ENCODE measurements at regions not wholly inside any gene's neighbourhood (a gene's known extent, or its start where the extent isn't known, plus 50 kb on each side); places are given as distances from the start of the nearest gene placed in this dataset.
A peak's percentile ranks its signal among the peaks of the same experiment; 100 is the strongest.

- Mint-ChIP-seq H3K36me3 (peaks cover 5 to 10% of the 10 kb centered on the region in 2 donors), H3K27me3 (peaks cover 0 to 3% (median 0%) of the 10 kb centered on the region in 3 donors), H3K27ac (peak overlapping the region in 2 of 6 donors; percentile 29 to 71), H3K4me1 (peaks cover 29 to 32% (median 31%) of the 10 kb centered on the region in 3 donors), H3K4me3 (peak overlapping the region in 1 of 8 donors; percentile 6), H3K9me3 (peaks cover 0 to 13% (median 6%) of the 10 kb centered on the region in 7 donors)
- no peak for DNase-seq
- ATAC-seq (ENCODE audit: low read depth in 2 of 2) = no peak
Measured at GRCh38 chr6:156273065-156273711, 504.0 kb upstream of the ARID1B start.

DNA sequence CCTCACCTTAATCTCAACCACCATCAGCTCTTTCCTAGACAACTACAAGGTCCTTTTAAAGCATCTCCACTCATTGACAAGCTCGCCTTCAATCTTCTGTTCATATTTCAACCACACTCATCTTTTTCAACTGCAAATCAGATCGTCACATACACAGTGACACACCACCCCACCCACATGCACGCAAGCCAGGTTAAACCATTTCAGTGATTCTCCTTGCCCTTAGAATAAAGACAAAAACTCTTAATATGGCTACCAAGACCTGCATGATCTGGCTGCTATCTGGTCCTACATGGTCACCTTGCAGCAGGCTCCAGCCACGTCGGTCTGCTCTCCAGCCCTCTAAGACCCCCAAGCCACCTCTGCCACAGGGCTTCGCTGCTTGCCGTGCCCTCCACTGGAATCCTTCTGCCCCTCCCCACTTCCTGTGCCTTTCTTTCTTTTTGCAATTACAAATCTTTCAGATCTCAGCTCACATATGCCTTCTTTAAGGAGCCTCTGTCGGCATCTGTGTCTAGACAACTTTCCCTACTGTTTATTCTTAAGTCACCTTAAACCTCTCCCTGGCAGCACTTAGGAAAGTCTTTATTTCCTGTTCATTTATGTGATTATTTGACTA is 507.3 kb upstream of the ARID1B start:
- Mint-ChIP-seq H3K27me3 (peaks cover 0 to 3% (median 0%) of the 10 kb centered on the region in 3 donors), H3K4me3 (peak overlapping the region in 6 of 8 donors; percentile 0 to 52 (median 12)), H3K36me3 (peaks cover 5 to 7% of the 10 kb centered on the region in 2 donors), H3K4me1 (peaks cover 17 to 19% (median 18%) of the 10 kb centered on the region in 3 donors), H3K9me3 (peaks cover 0 to 8% (median 2%) of the 10 kb centered on the region in 7 donors), H3K27ac (peak overlapping the region in 3 of 6 donors; percentile 0 to 15 (median 15))
- DNase-seq (no peak), ATAC-seq (ENCODE audit: low read depth in 2 of 2) (no peak)

GRCh38 chr6:156268849-156269248 is 508.3 kb upstream of the ARID1B start:
- DNase-seq = no peak
- H3K27me3 Mint-ChIP-seq = no peaks in the 10 kb centered on the region
- peaks cover 0 to 8% (median 2%) of the 10 kb centered on the region in 7 donors for H3K9me3 Mint-ChIP-seq
- peaks cover 15 to 19% (median 17%) of the 10 kb centered on the region in 3 donors for H3K4me1 Mint-ChIP-seq
- ATAC-seq (ENCODE audit: low read depth in 2 of 2) = no peak
- peak overlapping the region in 6 of 8 donors; percentile 8 to 85 (median 54) for H3K4me3 Mint-ChIP-seq
- H3K27ac Mint-ChIP-seq = peak overlapping the region in 3 of 6 donors; percentile 56 to 80 (median 70)
- peaks cover 0 to 7% of the 10 kb centered on the region in 2 donors for H3K36me3 Mint-ChIP-seq

GRCh38 chr6:156262014-156262413 is 515.2 kb upstream of the ARID1B start:
- Mint-ChIP-seq H3K36me3 (peaks cover 0 to 7% of the 10 kb centered on the region in 2 donors), H3K27me3 (no peaks in the 10 kb centered on the region), H3K4me3 (no peak overlapping the region), H3K9me3 (peaks cover 0 to 8% (median 0%) of the 10 kb centered on the region in 7 donors), H3K4me1 (peaks cover 0 to 2% (median 0%) of the 10 kb centered on the region in 3 donors), H3K27ac (no peak overlapping the region)
- DNase-seq (no peak), ATAC-seq (ENCODE audit: low read depth in 2 of 2) (no peak)

DNA sequence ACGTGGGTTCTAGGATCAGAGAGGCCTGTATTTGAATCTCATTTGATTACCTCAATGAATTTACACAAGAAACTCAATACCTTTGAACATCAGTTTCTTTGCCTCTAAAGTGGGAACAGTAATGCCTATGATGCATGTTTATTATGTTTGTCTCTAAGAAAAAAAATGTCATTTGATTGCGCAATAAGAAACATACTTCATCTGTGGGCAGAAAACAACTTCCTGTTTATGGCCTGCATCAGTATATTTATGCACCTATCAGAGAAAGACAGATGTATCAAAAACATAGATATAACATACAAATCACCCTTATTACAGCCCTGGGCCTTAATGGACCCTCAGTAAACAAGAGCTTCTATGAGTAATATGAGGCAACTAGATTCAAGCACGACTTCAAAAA is 516.4 kb upstream of the ARID1B start:
- peaks cover 0 to 3% of the 10 kb centered on the region in 2 donors for H3K36me3 Mint-ChIP-seq
- H3K9me3 Mint-ChIP-seq = peaks cover 0 to 4% (median 0%) of the 10 kb centered on the region in 7 donors
- no peak overlapping the region for H3K27ac Mint-ChIP-seq
- peaks cover 0 to 7% (median 0%) of the 10 kb centered on the region in 3 donors for H3K4me1 Mint-ChIP-seq
- no peak overlapping the region for H3K4me3 Mint-ChIP-seq
- ATAC-seq (ENCODE audit: low read depth in 2 of 2) (no peak), DNase-seq (no peak)
- no peaks in the 10 kb centered on the region for H3K27me3 Mint-ChIP-seq

- H3K4me3 Mint-ChIP-seq = no peak overlapping the region
- no peaks in the 10 kb centered on the region for H3K9me3 Mint-ChIP-seq
Measured at GRCh38 chr6:156258981-156259380, 518.2 kb upstream of the ARID1B start.

DNA sequence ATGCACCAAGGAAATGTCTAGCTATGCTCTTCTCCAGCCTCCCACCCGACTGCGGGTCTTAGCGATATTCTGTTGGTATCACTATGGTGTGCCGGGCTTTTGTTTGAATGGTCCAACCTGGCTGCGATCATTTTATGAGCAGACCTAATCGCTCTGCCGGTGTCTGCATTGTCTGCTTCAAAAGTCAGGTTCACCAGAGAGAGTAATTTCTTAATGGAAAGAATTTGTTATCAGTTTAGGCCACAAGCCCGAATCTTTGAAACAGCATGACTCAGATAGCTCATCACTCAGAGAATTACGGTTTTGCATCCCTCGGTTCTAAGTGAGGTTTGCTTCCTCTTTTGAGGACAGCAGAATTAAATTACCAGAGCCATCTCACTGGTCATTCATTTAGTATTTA is 521.0 kb upstream of the ARID1B start:
- Mint-ChIP-seq H3K4me3 (no peak overlapping the region), H3K27ac (no peak overlapping the region), H3K27me3 (peaks cover 0 to 3% (median 0%) of the 10 kb centered on the region in 3 donors), H3K9me3 (peaks cover 0 to 5% (median 2%) of the 10 kb centered on the region in 7 donors), H3K36me3 (peaks cover 0 to 5% of the 10 kb centered on the region in 2 donors), H3K4me1 (peaks cover 0 to 7% (median 3%) of the 10 kb centered on the region in 3 donors)
- no peak for ATAC-seq (ENCODE audit: low read depth in 2 of 2)
- DNase-seq = no peak

More at GRCh38 chr6:156258981-156259380, 518.2 kb upstream of the ARID1B start:
- DNase-seq (no peak), ATAC-seq (ENCODE audit: low read depth in 2 of 2) (no peak)
- peaks cover 0 to 7% (median 0%) of the 10 kb centered on the region in 3 donors for H3K4me1 Mint-ChIP-seq
- H3K27ac Mint-ChIP-seq = peak overlapping the region in 1 of 6 donors; percentile 22
- no peaks in the 10 kb centered on the region for H3K27me3 Mint-ChIP-seq
- H3K36me3 Mint-ChIP-seq = no peaks in the 10 kb centered on the region

DNA sequence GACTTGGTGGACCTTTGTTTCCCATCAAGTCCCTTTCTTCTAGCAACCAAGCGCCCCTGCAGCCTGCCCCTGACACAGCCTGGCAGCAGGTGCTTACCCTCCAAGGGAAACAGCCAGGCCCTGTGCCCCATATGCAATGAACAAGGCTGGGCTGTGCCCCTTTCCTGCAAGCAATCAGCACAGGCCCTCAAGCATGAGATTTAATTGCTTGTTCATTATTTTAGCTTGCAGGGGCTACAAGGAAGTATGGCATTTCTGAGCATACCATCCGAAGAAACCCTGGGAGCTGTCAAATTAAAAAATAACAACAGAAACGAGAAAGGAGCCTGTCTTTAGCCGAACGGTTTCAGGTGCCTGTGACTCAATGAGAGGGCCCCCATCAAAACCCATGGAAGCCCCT is 522.9 kb upstream of the ARID1B start:
- H3K27ac Mint-ChIP-seq = no peak overlapping the region
- H3K9me3 Mint-ChIP-seq = peaks cover 0 to 12% (median 2%) of the 10 kb centered on the region in 7 donors
- H3K4me3 Mint-ChIP-seq = no peak overlapping the region
- DNase-seq (no peak), ATAC-seq (ENCODE audit: low read depth in 2 of 2) (no peak)
- H3K27me3 Mint-ChIP-seq = peaks cover 0 to 3% (median 0%) of the 10 kb centered on the region in 3 donors
- peaks cover 5 to 11% of the 10 kb centered on the region in 2 donors for H3K36me3 Mint-ChIP-seq
- H3K4me1 Mint-ChIP-seq = peaks cover 6 to 11% (median 10%) of the 10 kb centered on the region in 3 donors

- H3K4me3 Mint-ChIP-seq = no peak overlapping the region
- peaks cover 0 to 3% (median 0%) of the 10 kb centered on the region in 3 donors for H3K27me3 Mint-ChIP-seq
- H3K9me3 Mint-ChIP-seq = peaks cover 0 to 12% (median 2%) of the 10 kb centered on the region in 7 donors
- peak overlapping the region in 3 of 6 donors; percentile 13 to 22 (median 17) for H3K27ac Mint-ChIP-seq
- H3K36me3 Mint-ChIP-seq = peaks cover 5 to 11% of the 10 kb centered on the region in 2 donors
- DNase-seq (no peak), ATAC-seq (ENCODE audit: low read depth in 2 of 2) (no peak)
- peaks cover 6 to 11% (median 8%) of the 10 kb centered on the region in 3 donors for H3K4me1 Mint-ChIP-seq
Measured at GRCh38 chr6:156250593-156250992, 526.6 kb upstream of the ARID1B start.

GRCh38 chr6:156242206-156242605 is 535.0 kb upstream of the ARID1B start:
- Mint-ChIP-seq H3K4me3 (no peak overlapping the region), H3K9me3 (no peaks in the 10 kb centered on the region)

GRCh38 chr6:156231026-156231765 is 546.0 kb upstream of the ARID1B start:
- H3K4me1 Mint-ChIP-seq = peaks cover 6 to 20% (median 17%) of the 10 kb centered on the region in 3 donors
- ATAC-seq (ENCODE audit: low read depth in 2 of 2) (peak; percentile 51 to 64), DNase-seq (peak; percentile 3)
- H3K27me3 Mint-ChIP-seq = no peaks in the 10 kb centered on the region
- no peaks in the 10 kb centered on the region for H3K36me3 Mint-ChIP-seq
- H3K27ac Mint-ChIP-seq = peak overlapping the region in 1 of 6 donors; percentile 67
- peaks cover 0 to 5% (median 0%) of the 10 kb centered on the region in 7 donors for H3K9me3 Mint-ChIP-seq
- H3K4me3 Mint-ChIP-seq = peak overlapping the region in 2 of 8 donors; percentile 11 to 55

More at GRCh38 chr6:156242206-156242605, 535.0 kb upstream of the ARID1B start:
- Mint-ChIP-seq H3K27ac (peak overlapping the region in 1 of 6 donors; percentile 4), H3K4me1 (peaks cover 0 to 1% (median 0%) of the 10 kb centered on the region in 3 donors), H3K27me3 (no peaks in the 10 kb centered on the region), H3K36me3 (peaks cover 0 to 2% of the 10 kb centered on the region in 2 donors)
- ATAC-seq (ENCODE audit: low read depth in 2 of 2) (no peak), DNase-seq (no peak)

DNA sequence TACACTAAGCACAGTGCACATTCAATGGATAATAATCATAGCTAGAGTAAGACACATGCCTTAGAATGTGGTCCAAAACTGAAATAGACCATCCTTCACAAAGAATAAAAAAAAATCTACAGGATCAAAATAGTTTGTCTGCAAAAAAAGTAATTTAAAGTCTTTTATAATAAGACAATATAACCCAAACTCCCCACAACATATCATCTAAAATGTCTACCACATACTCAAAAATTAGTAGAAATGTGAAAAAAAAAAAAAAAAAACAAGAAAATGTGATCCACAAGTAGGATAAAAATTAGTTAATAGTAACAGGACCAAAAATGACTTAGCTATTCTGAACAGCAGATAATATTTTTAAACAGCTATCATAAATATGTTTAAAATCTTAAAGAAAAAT is 557.2 kb upstream of the ARID1B start:
- H3K27ac Mint-ChIP-seq = no peak overlapping the region
- peaks cover 0 to under 1% (median 0%) of the 10 kb centered on the region in 3 donors for H3K4me1 Mint-ChIP-seq
- no peaks in the 10 kb centered on the region for H3K27me3 Mint-ChIP-seq
- H3K36me3 Mint-ChIP-seq = peaks cover 6 to 7% of the 10 kb centered on the region in 2 donors
- no peak overlapping the region for H3K4me3 Mint-ChIP-seq
- ATAC-seq (ENCODE audit: low read depth in 2 of 2) = no peak
- no peak for DNase-seq
- peaks cover 5 to 22% (median 12%) of the 10 kb centered on the region in 7 donors for H3K9me3 Mint-ChIP-seq

DNA sequence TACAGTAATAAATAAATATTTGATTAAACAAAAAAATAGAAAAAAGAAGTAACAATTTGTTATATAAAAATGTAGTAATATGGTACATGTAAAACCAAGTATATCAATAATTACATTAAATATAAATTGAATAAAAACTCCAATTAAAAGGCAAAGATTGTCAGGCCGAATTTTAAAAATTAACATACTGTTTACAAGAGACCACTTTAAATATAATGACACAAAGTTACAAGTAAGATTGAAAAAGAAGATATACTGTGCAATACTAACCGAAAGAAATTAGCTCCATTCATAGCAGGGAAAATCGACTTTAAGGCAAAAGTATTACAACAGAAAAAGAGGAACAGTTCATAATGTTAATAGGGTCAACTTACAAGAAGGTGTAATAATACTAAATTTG is 571.5 kb upstream of the ARID1B start:
- Mint-ChIP-seq H3K4me3 (no peak overlapping the region), H3K9me3 (peaks cover 5 to 60% (median 34%) of the 10 kb centered on the region in 7 donors), H3K36me3 (peaks cover 0 to 18% of the 10 kb centered on the region in 2 donors), H3K27me3 (no peaks in the 10 kb centered on the region), H3K4me1 (no peaks in the 10 kb centered on the region), H3K27ac (no peak overlapping the region)
- DNase-seq (no peak), ATAC-seq (ENCODE audit: low read depth in 2 of 2) (no peak)

All from naive B cell (primary cell).